CD1c-positive myeloid dendritic cell (primary cell): ENCODE measurements at regions not wholly inside any gene's neighbourhood (a gene's known extent, or its start where the extent isn't known, plus 50 kb on each side); places are given as distances from the start of the nearest gene placed in this dataset.
A peak's percentile ranks its signal among the peaks of the same experiment; 100 is the strongest.

ENCODE experiments used
- DNase-seq: peaks from one replicate; pipeline ENCODE4 v3.0.0-alpha.2; 2016; ENCODE audit errors: extremely low spot score

DNA sequence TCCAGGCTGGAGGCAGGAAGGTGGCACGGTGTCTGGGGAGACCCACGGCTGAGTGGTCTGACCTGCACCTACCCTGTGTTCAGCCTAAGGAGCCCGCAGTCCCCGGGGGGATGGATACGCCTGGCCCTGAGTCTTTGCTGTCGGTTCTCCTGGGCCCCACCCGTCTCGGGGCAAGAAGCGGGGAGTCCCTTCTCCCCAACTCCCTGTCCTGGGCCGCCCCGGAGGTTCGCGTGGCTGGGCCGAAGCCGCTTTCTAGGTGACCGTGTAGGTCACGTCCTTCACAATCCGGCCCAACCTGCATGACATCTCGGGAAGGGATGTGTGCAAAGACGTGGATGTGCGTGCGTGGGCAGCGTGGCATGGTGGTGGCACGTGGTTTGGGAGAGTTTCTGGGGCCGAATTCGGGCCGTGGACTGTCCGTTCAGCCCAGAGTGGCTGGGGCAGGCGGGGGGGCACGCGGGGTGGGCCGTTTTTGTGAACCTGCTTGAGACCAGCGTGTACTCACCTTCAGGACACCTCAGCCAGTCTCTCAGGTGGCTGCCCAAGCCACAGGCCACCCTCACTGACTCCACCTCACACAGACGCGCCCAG lies 103.3 kb downstream of the PTPRS start:
- no peak for DNase-seq

DNA sequence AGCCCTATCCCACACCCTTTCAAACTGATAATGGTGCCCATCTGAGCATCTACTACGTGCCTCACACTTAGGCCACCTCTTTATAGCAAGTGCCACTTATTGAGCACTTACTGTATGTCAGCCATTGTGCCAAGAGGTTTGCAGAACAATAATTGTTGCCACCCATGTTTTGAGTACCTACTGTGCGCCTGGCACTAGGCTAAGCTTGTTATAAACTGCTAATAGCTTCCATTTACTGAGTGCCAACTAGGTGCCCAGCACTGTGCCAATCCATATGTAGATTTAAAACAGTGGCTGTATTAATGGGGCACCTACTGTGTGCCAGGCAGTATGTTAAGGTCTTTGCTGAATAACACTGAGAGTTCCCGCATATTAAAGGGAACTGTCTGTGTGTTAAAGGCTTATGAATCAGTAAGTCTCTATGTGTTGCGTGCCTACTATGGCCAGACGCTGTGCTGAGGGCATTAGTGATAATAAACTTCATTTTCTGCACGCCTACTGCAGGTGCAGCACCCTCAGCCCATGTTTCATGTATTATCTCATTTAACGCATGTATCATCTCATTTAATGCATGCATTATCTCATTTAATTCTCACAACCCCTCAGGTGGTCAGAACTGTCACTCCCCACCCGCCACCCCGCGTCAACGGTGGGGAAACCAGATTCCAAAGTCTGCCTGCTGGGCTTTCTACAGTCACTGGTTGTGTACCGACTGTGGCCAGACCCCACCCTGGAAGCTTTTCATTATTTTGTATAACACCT lies 105.0 kb downstream of the PTPRS start:
- no peak for DNase-seq

DNA sequence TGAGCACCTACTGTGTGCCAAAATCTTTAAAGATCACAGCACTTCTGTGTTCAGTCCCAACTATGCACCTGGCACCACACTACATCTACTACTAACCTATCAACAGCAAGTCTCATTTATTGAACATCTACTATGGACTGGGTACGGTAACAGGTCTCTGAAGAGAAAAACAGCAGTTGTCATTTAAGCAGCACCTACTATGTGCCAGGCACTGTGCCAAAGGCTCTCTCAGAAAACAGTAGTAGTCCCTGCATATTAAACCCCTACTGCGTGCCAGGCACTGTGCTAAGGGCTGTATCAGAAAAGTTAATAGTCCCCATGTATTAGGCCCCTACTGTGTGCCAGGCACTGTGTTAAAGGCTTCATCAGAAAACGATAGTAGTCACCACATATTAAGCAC lies 106.2 kb downstream of the PTPRS start:
- DNase-seq: no peak

DNA sequence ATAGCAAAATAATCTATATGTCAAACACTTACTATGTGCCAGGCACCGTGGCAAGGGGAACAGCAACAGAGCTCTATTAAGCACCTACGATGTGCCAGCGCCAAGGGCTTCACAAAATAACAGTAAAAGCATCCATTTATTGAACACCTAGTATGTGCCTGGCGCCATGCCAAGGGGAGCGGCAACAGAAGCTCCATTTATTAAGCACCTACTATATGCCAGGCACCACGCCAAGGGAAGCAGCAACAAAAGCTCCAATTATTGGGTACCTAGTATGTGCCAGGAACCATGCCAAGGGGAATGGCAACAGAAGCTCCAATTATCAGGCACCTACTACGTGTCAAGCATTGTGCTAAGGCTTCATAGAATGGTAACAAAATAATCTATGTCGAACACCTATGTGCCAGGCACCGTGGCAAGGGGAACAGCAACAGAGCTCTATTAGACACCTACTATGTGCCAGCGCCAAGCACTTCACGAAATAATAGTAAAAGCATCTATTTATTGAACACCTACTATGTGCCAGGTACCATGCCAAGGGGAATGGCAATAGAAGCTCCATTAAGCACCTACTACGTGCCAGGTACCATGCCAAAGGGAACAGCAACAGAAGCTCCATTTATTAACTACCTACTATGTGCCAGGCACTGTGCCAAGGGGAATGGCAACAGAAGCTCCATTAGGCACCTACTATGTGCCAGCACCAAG lies 107.7 kb downstream of the PTPRS start:
- DNase-seq: no peak

DNA sequence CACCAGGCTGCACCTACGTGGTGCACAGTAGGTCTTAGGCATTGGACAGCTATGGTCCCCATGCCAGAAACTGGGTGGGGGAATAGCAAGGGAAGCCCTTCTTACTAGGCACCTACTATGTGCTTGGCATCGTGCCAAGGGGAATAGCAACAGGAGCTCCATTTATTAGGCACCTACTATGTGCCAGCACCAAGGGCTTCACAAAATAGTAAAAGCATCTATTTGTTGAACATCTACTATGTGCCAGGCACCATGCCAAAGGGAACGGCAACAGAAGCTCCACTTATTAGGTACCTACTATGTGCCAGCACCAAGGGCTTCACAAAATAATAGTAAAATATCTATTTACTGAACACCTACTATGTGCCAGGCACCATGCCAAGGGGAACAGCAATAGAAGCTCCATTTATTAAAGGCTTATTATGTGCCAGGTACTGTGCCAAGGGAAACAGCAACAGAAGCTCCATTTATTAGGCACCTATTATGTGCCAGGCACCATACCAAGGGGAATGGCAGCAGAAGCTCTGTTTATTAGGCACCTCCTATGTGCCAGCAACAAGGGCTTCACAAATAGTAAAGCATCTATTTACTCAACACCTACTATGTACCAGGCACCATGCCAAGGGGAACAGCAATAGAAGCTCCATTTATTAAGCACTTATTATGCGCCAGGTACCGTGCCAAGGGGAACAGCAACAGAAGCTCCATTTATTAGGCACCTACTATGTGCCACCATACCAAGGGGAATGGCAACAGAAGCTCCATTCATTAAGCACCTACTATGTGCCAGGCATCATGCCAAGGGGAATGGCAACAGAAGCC lies 108.5 kb downstream of the PTPRS start:
- no peak for DNase-seq

DNA sequence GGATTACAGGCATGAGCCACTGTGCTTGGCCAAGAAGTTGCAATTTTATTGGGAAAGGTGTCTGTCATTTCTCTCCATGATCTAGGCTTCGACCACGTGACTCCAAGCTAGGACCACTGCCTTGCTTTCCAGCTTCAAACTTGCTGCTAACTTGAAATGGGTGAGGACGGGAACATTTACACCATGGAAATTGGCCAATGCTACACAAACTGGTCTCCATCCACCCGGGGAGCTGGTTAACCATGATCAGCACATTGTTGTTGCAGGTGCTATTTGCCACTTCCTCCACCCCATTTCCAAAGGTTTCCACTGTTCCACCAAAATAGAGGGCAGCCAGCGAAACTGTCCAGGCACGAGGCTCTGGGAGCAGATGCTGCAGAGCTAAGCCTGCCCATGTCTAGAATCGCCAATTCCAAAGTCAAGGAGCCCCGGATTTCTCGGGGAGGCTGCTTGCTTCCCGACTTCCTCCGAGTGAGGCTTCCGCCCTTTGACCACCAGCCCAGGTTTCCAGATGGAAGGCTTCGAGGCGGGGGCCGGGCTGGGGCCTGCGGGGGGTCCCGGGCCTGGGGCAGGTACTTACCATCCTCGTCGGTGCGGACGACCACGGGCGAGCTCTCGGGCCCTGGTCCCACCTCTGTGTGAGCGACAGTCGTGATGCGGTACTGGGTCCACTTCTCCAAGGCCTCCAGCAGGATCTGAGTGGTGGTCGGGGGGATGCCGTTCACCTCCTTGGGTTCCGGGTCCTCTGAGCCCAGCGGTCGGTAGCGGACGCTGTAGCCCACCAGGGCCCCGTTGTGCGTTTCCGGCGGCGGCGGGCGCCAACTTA lies 109.7 kb downstream of the PTPRS start:
- DNase-seq: no peak

DNA sequence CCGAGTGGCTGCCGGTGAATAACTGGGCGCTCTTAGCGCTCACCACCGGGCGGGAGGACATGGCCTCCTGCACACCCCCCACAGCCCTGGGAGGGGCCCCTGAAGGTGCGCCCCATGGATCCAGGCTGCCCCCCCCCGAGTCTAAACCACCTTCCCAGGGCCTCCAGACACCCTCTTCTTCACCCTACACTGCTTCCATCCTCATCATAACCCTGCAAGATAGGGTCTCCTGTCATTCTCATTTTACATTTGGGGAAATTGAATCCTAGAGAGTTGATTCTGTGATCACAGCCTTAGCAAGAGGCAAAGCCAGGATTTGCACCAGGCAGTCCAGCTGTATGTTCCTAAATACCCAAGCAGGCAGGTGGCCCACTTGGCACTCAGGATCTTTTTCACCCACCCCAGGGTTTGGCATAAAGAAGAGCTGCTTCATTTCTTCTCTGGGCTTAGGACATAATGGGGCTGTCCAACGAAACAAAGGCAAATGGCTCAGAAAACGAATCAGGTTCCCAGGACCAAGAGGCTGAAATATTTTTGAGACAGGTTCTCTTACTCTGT lies 110.8 kb downstream of the PTPRS start:
- DNase-seq: no peak

DNA sequence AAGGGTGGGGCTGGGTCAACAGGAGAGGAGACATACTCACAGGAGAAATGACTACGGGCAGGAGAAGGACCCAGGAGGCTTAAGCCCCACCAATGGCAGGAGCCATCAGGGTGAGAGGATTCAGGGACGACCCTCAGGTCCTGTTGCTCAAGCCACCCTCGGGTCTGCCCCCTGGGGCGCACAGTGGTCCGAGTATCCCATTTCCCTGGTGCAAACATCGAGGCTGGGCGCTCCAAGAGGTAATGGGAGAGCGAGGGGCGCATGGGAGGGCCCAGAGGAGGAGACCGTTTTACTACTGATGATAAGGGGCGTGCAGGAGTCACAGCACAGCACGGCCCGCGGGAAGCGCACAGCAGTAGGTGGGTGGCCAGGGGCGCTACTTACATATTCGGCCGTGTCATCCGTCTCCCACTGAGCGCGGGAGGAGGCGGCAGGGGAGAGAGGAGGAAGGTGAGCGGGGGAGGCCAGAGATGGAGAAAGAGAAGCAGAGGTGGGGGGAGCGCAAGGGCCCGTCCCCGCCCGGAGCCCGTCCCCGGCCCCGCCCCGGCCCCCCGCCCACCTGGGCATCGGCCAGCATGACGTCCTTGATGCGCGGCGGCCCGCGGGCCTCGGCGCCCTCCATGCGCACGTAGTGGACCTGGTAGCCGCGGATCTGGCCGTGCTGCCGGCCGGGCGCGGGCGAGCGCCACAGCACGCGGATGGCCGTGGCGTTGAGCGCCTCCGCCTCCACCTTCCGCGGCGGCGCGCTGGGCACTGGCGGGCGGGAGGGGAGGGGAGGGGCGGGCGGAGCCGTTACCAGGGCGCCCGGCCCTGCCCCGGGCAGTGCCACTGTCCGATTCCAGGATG lies 111.5 kb downstream of the PTPRS start:
- DNase-seq: peak; percentile 2

DNA sequence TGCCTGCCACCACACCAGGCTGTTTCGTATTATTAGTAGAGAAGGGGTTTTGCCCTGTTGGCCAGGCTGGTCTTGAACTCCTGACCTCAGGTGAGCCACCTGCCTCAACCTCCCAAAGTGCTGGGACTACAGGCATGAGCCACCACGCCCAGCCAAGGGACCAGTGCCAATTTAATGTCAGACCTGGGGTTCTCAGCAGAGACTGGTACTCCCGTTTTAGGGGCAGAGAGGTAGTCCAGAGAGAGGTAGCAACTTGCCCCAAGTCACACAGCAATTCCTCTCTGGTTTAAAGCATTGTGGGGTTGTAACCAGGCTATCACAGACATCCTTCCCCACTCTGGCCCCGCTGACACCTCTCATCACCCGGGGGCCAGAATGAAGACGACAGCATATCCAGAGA lies 112.1 kb downstream of the PTPRS start:
- no peak for DNase-seq

DNA sequence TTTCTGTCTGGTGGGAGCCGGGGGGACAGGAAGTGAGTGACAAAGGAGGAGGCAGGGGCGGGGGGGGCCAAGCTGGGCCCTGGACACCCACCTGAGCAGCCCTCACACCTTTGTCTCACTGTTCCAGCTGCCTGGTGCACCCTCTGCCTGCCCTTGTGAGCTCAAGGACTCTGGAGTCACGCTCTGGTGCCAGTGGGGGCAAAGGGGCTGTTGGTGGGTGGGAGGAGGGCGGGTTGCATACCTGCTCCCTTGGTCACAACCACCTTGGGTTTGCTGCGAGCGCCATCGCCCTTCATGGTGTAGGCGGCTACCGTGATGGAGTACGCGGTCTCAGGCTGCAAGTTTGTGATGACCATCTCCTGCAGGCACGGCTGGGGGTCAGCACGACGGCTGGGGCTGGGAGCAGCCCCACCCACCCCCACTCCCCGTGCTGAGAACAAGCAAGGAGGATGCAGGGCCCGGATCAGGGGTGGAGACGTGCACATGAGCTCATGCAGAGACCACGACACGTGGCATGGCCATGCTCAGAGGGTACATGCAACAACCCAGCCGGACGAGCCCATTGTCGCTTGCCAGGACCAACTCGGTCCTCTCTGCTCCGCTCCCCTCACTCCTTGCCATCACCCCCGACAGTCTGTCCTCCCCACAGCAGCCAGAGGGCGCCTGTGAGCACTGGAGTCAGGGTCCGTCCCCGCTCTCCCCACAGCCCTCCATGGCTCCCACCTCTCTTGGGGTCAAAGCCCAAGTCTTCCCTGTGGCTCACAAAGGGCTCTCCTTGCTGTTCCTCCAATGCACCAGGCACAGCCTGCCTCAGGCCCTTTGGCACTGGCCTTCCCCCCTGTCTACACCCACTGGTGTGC lies 114.9 kb downstream of the PTPRS start:
- DNase-seq: no peak

DNA sequence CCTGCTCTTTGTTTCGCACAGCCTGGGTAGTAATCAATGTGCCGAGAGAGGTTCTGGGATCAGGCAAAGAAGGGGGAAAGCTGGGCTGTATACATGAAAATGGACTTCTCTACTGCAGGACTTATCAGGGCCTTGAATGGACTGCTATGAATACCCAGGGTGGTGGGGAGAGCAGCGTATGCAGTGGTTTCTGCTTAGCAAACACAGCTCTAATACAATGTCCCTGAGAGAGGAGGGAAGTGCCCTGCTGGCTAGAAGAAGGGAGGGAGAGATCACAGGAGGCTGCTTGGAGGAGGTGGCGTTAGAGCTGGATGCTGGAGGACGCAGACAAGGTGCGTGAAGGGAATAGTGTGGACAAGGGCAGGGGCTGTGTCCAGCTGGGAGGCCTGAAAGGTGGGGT lies 116.1 kb downstream of the PTPRS start:
- no peak for DNase-seq

DNA sequence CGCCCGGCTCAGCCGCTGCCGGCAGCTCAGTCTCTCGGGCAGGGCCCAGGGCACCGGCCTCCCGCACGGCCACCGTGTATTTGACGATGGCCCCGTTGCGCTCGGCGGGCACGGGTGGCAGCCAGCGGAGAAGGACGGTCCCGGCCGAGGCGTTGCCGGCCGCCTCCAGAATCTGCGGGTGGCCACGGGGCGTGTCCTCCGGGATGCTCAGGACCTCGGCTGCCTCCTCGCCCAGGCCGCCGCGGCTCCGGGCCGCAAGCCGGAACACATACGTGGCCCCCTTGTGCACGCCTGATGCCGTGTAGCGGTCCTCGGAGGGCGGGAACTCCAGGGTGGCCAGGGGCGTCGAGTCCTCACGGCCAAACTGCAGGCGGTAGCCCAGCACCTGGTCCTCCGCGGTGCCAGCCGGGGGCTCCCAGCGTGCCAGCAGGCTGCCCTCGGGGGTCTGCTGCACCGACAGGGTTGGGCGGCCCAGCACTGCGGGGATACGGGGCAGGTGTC lies 117.7 kb downstream of the PTPRS start:
- DNase-seq: no peak

DNA sequence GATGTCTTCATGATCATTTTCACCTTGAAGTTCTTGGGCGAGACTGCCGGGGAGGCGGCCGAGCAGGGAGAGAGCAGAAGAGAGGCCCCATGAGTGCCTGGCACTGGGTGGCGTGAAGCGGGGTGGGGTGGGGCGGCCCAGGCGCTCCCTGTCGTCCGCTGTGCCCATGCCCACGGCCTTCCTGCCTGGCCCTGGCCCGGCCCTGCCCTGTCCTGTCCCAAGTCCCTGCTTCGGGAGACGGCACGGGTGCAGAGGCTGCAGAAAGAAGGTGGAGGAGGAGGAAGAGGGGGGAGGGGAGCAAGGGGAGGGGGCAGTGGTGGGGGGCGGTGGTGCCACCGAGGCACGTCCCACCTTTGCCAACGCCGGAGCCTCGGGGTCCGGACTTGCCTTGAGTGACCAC lies 118.4 kb downstream of the PTPRS start:
- DNase-seq: no peak

DNA sequence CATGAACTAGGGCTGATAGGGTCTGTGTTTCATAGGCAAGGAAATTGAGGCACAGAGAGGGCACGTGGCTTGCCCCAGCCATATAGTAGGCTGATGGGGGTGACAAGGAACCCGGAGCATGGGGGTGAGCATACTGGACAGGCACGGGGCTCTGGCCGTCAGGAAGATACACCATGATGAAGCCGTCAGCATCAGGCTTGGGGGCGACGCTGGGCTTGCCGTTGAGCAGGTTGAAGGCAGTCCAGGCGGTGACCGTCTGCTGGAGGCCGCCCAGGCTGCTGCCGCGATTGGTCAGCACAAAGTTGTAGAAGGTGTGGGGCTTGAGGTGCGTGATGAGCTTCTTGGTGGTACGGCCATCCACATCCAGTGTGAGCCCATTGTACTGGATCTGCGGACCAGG lies 119.7 kb downstream of the PTPRS start:
- DNase-seq: no peak

DNA sequence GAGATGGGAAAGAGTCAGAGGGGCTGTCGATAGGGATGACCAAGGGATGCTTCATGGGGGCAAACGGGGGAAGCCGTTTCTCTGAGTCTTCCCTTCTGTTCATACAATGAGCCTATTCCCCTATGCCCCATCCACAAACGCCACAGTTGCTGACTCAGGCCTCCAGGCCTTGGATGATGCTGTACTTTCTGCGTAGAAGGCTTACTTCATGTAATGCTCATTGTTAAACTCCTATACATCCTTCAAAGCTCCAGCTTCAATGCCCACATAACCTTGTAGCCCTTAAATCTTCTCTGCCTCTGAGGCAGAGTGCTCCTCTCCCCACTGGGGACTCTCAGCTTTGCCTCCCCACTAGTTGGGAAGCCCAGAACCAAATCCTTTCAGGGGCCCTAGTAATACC lies 120.3 kb downstream of the PTPRS start:
- no peak for DNase-seq

DNA sequence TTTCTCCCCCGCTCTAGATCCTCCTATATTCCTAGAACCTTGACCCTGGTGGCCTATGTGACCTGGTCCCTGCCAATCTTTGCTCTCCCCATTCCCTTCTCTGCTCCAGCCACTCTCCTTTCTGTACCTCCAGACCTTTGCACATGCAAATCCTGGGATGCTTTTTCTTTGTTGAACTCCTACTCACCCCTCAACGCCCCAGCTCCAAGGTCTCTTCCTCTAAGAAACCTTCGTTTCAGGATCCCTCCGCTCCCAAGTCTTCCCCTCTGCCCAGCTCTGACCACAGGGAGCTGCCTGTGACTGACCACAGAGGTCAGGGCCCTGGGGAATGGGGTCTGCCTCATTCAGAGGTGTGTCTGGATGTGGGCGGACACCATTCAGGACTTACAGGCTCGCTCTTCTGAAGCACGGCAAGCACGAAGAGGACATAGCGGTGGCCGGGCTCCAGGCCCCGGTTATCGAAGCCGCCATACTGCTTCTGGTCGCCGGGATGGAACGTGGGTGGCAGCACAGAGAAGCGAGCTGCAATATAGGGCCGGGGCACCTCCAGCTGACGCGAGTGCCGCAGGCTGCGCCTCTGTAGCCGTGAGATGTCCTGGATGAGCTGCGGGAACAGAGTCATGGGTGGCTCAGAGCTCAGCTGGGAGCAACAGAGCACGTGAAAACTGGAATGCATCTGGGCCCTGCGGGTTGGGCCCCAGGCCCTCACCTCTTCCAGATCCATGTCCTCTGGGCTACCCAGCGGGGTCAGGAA lies 120.9 kb downstream of the PTPRS start:
- no peak for DNase-seq

DNA sequence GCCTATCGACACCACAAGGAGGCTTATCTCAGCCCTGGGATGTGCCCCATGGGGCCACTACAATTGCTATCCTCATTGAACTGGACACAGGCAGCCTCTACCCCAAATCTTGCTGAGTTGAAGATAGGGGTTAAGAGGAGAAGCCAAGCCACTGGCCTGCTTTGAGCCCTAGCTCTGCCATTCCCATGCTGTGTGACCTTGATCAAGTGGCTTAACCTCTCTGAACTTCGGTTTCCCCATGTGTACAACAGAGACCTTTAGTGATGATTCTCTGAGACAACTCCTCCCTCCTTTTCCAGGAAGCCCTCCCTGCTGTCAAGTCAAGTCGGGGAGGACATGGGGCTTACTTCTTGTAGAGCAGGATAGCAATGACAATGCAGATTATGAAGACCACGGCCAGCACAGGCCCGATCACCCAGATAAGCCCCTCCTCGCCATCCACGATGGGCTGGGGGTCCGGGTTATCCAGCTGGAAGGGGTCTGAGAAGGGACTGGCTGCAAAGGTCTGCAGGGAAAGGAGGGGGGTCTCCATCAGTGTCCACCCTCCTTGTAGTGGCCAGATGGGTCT lies 121.6 kb downstream of the PTPRS start:
- no peak for DNase-seq
